PC-9 (cell line): ENCODE measurements at regions not wholly inside any gene's neighbourhood (a gene's known extent, or its start where the extent isn't known, plus 50 kb on each side); places are given as distances from the start of the nearest gene placed in this dataset.

Source experiments
- BruUV-seq: library from RNA; stranded (reverse); fragments of 400-500 nt; replicated peaks from 2 replicates; lab custom pipeline; 2021; lab: Mats Ljungman, UMichigan
- CTCF ChIA-PET: fragments of 300-600 bp; sonication (Branson Sonifier 250); formaldehyde crosslinking; loops from one replicate; lab custom pipeline; 2022; ENCODE audit warnings: antibody characterized with exemption; lab: Charles Lee
- POLR2A ChIA-PET: fragments of 300-600 bp; sonication (Branson Sonifier 250); formaldehyde crosslinking; loops from one replicate; lab custom pipeline; 2022; ENCODE audit warnings: antibody characterized with exemption; ENCODE audit not compliant: unreplicated experiment; lab: Charles Lee
- DNase-seq, 2 experiments: peaks; one replicate each; pipeline versions ENCODE4 v3.0.0 to v3.0.0-alpha.2; 2015 to 2022; ENCODE audit warnings: mixed read lengths in 1 of 2
- H2AFZ ChIP-seq: fragments of 200-600 bp; sonication (generic); 2 replicates; pipeline ENCODE4 v1.8.1; 2017; ENCODE audit warnings: antibody characterized with exemption
- H3F3A ChIP-seq: fragments of 200-600 bp; sonication (generic); 2 replicates; pipeline ENCODE4 v1.8.1; 2017; ENCODE audit warnings: antibody characterized with exemption, mild to moderate bottlenecking, low read depth; ENCODE audit not compliant: insufficient read depth
- H3K27ac ChIP-seq: fragments of 200-600 bp; sonication (generic); 2 replicates; pipeline ENCODE4 v1.6.1; 2016; ENCODE audit warnings: mixed run types
- H3K27me3 ChIP-seq: fragments of 200-600 bp; sonication (generic); 2 replicates; pipeline ENCODE4 v1.6.1; 2016; ENCODE audit warnings: low read depth, mixed run types; ENCODE audit not compliant: insufficient read depth
- H3K36me3 ChIP-seq: fragments of 200-600 bp; sonication (generic); 2 replicates; pipeline ENCODE4 v1.6.1; 2016; ENCODE audit warnings: low read depth, mixed run types
- H3K4me1 ChIP-seq: fragments of 200-600 bp; sonication (generic); replicated peaks from 2 replicates; pipeline ENCODE4 v1.6.1; 2016; ENCODE audit warnings: mixed run types; ENCODE audit not compliant: insufficient read depth
- H3K4me2 ChIP-seq: fragments of 200-600 bp; sonication (generic); 2 replicates; pipeline ENCODE4 v1.6.1; 2017; ENCODE audit warnings: mixed run types
- H3K4me3 ChIP-seq: fragments of 200-600 bp; sonication (generic); 2 replicates; pipeline ENCODE4 v1.6.1; 2016; ENCODE audit warnings: mixed run types
- H3K79me2 ChIP-seq: fragments of 200-600 bp; sonication (generic); 2 replicates; pipeline ENCODE4 v1.6.1; 2017; ENCODE audit warnings: low read depth, mixed run types
- H3K9me2 ChIP-seq: fragments of 200-600 bp; sonication (generic); 2 replicates; pipeline ENCODE4 v1.8.1; 2017; ENCODE audit warnings: mild to moderate bottlenecking; ENCODE audit not compliant: insufficient read depth
- H3K9me3 ChIP-seq: fragments of 200-600 bp; sonication (generic); 2 replicates; pipeline ENCODE4 v1.8.1; 2016; ENCODE audit warnings: low read depth; ENCODE audit not compliant: insufficient read depth
- H4K20me1 ChIP-seq: fragments of 200-600 bp; sonication (generic); 2 replicates; pipeline ENCODE4 v1.8.1; 2017; ENCODE audit not compliant: insufficient read depth
- EZH2 ChIP-seq: fragments of 200-600 bp; sonication (generic); IDR thresholded peaks from 2 replicates; pipeline ENCODE4 v1.8.0; 2017; ENCODE audit warnings: antibody characterized with exemption, low read depth
- intact Hi-C: fragments of 100-400 bp; cut with micrococcal nuclease; formaldehyde crosslinking; loops from one replicate; pipeline ENCODE4 v1.10.0; 2022; ENCODE audit not compliant: unreplicated experiment
- TF ChIP-seq, protein P1 (sequence below): fragments of 200-600 bp; sonication (generic); conservative IDR thresholded peaks from 2 replicates; pipeline ENCODE4 v1.6.1; 2017; ENCODE audit warnings: mixed run types, antibody characterized with exemption, mild to moderate bottlenecking, moderate library complexity

DNA sequence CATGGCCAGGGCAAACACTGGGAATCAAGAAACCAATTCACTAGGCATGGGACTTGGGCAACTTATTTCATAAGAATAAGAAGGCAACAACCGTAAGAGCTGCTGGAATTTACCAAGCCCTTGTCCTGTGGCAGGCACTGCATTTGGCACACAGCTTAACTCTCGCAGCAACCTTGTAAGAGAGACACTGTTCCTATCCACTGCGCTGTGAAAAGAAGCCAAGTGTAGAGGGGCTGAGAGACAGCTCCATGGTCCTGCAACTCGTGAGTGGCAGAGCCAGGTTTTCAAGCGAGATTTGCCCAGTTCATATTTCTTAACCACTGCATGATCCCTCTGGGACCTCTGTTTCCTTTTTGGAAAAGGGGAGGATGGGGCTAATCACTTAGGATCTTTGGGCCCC is 129.3 kb upstream of the STC2 start:
- no peak for DNase-seq
- peak overlapping the region; percentile 61 for H3K4me2 ChIP-seq
- no peaks in the 10 kb centered on the region for H3K27me3 ChIP-seq
- POLR2A ChIA-PET, result no interaction called here
- intact Hi-C loops, result loop anchor here (2.0 to 5.0 kb wide), 2 partner anchors 60 to 115 kb away; no protein-coding TSS in a partner anchor
- H3K27ac ChIP-seq, result peak overlapping the region; percentile 100
- no peaks in the 10 kb centered on the region for H3K79me2 ChIP-seq
- TSS peak; percentile 54 for BruUV-seq
- H3K4me3 ChIP-seq, result peak overlapping the region; percentile 29; the same call in 1 of the 2 replicates
- no peaks in the 10 kb centered on the region for H3K9me3 ChIP-seq
- H3K9me2 ChIP-seq, result no peaks in the 10 kb centered on the region
- H2AFZ ChIP-seq, result no peak overlapping the region
- H3K36me3 ChIP-seq, result no peaks in the 10 kb centered on the region
- peaks cover 68% of the 10 kb centered on the region for H3K4me1 ChIP-seq
- TF ChIP-seq EZH2, result no peak
- peaks cover 54% of the 10 kb centered on the region for H3F3A ChIP-seq
- CTCF ChIA-PET, result no interaction called here
- no peaks in the 10 kb centered on the region for H4K20me1 ChIP-seq

DNA sequence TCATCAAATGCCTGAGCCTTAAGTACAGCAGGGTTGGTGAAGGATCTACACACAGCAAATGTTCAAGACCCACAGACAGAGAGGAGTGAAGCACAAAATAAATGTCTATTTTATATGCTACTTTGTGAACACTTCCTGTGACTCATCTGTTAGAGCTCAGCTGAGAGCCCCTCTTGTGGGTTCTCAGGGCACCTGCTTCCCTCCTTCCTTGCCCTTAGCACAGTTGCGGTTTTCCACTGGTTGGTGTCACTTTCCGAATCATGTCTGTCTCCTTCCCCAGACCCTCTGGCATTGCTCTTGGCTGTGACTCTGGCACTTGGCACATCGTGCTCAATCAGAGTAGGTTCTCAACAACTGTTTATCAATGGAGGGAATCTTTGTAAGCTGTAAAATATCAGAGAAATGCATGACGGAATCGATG is 128.5 kb upstream of the STC2 start:
- DNase-seq, result peak; percentile 43 to 94
- Histone ChIP-seq H3K9me2 (no peaks in the 10 kb centered on the region), H4K20me1 (no peaks in the 10 kb centered on the region), H2AFZ (no peak overlapping the region), H3K4me1 (peaks cover 75% of the 10 kb centered on the region), H3F3A (peaks cover 57% of the 10 kb centered on the region), H3K27ac (peak overlapping the region; percentile 100), H3K9me3 (no peaks in the 10 kb centered on the region), H3K4me2 (peak overlapping the region; percentile 61), H3K27me3 (no peaks in the 10 kb centered on the region), H3K79me2 (no peaks in the 10 kb centered on the region), H3K36me3 (no peaks in the 10 kb centered on the region), H3K4me3 (no peak overlapping the region)
- ChIA-PET POLR2A (no interaction called here), CTCF (no interaction called here)
- TF ChIP-seq, protein P1, sequence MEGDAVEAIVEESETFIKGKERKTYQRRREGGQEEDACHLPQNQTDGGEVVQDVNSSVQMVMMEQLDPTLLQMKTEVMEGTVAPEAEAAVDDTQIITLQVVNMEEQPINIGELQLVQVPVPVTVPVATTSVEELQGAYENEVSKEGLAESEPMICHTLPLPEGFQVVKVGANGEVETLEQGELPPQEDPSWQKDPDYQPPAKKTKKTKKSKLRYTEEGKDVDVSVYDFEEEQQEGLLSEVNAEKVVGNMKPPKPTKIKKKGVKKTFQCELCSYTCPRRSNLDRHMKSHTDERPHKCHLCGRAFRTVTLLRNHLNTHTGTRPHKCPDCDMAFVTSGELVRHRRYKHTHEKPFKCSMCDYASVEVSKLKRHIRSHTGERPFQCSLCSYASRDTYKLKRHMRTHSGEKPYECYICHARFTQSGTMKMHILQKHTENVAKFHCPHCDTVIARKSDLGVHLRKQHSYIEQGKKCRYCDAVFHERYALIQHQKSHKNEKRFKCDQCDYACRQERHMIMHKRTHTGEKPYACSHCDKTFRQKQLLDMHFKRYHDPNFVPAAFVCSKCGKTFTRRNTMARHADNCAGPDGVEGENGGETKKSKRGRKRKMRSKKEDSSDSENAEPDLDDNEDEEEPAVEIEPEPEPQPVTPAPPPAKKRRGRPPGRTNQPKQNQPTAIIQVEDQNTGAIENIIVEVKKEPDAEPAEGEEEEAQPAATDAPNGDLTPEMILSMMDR, result no peak
- no peak for TF ChIP-seq EZH2
- intact Hi-C loops, result loop anchor here (2.0 to 5.0 kb wide), 2 partner anchors 61 to 116 kb away; no protein-coding TSS in a partner anchor
- no TSS peak for BruUV-seq

DNA sequence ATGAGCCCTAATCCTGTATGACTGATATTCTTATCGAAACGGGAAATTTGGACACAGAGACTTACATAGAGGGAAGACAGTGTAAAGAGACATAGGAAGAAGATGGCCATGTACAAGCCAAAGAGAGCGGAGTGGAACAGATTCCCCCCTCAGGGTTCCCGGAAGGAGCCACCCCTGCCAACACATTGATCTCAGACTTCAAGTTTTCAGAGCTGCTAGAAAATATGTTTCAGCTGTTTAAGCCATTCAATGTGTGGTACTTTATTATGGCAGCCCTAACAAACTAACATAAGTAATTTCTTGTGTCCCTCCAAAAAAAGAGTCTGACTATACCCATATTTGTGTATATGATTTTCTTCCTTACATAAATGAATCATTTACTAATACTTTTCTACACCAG is 128.0 kb upstream of the STC2 start:
- H4K20me1 ChIP-seq, result no peaks in the 10 kb centered on the region
- H3K36me3 ChIP-seq, result no peaks in the 10 kb centered on the region
- no peaks in the 10 kb centered on the region for H3K79me2 ChIP-seq
- CTCF ChIA-PET, result no interaction called here
- 0 out of 2 replicates have a peak overlapping the region, but pooled peaks have one; percentile 3 for H3K4me3 ChIP-seq
- peaks cover 63% of the 10 kb centered on the region for H3F3A ChIP-seq
- BruUV-seq, result no TSS peak
- POLR2A ChIA-PET, result no interaction called here
- no peaks in the 10 kb centered on the region for H3K9me3 ChIP-seq
- no peak for DNase-seq
- TF ChIP-seq, protein P1, result no peak
- TF ChIP-seq EZH2, result no peak
- H3K27me3 ChIP-seq, result no peaks in the 10 kb centered on the region
- H3K4me2 ChIP-seq, result peak overlapping the region; percentile 61
- intact Hi-C loops, result loop anchor here (2.0 to 5.0 kb wide), 2 partner anchors 61 to 117 kb away; no protein-coding TSS in a partner anchor
- peak overlapping the region; percentile 100 for H3K27ac ChIP-seq
- no peaks in the 10 kb centered on the region for H3K9me2 ChIP-seq
- H2AFZ ChIP-seq, result no peak overlapping the region
- peaks cover 81% of the 10 kb centered on the region for H3K4me1 ChIP-seq

DNA sequence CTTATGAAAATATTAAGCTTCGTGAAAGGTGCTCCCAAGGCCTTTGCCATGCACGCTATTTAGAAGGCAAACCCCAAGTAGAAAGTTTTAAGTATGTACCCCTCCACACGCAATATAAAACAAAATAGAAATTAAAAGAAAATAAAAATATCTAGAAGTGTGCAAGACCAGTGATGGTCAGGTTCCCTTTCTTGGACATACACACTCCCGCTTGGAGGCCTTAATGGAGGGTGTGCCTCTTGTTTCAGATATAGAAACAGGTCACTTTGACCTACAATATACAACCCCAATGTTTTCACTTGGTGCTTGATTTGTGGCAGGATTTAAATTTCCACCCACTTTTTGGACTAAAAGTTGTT is 127.4 kb upstream of the STC2 start:
- ChIA-PET POLR2A (no interaction called here), CTCF (no interaction called here)
- no peaks in the 10 kb centered on the region for H3K79me2 ChIP-seq
- no peaks in the 10 kb centered on the region for H4K20me1 ChIP-seq
- no peak overlapping the region for H2AFZ ChIP-seq
- DNase-seq, result no peak
- H3K4me1 ChIP-seq, result peaks cover 87% of the 10 kb centered on the region
- TF ChIP-seq EZH2, result no peak
- H3K36me3 ChIP-seq, result no peaks in the 10 kb centered on the region
- H3K4me2 ChIP-seq, result peak overlapping the region; percentile 61
- peaks cover 69% of the 10 kb centered on the region for H3F3A ChIP-seq
- H3K4me3 ChIP-seq, result 0 out of 2 replicates have a peak overlapping the region, but pooled peaks have one; percentile 3
- H3K9me2 ChIP-seq, result no peaks in the 10 kb centered on the region
- H3K27ac ChIP-seq, result peak overlapping the region; percentile 100
- H3K9me3 ChIP-seq, result no peaks in the 10 kb centered on the region
- TSS peak; percentile 33 for BruUV-seq
- no peaks in the 10 kb centered on the region for H3K27me3 ChIP-seq
- intact Hi-C loops, result loop anchor here (2.0 to 5.0 kb wide), 2 partner anchors 43 to 62 kb away; no protein-coding TSS in a partner anchor
